ENCODE measurements at regions not wholly inside any gene's neighbourhood (a gene's known extent, or its start where the extent isn't known, plus 50 kb on each side); places are given as distances from the start of the nearest gene placed in this dataset.
A peak's percentile ranks its signal among the peaks of the same experiment; 100 is the strongest.

GRCh38 chrX:155774387-155774786 is 106.8 kb upstream of the VAMP7 start:
- H3K4me3 ChIP-seq = no peak overlapping the region
- no peak for ATAC-seq
- TF ChIP-seq EP300 (IDR thresholded peaks at IDR 0.05) = no peak
- no peak for TF ChIP-seq CTCF (IDR thresholded peaks at IDR 0.05)
- TF ChIP-seq POLR2AphosphoS5 (IDR thresholded peaks at IDR 0.05) = no peak
- TF ChIP-seq POLR2A (IDR thresholded peaks at IDR 0.05) = no peak
- H3K27me3 ChIP-seq = no peaks in the 10 kb centered on the region
- H3K36me3 ChIP-seq = no peaks in the 10 kb centered on the region
- H3K9me3 ChIP-seq = no peaks in the 10 kb centered on the region
- no peaks in the 10 kb centered on the region for H3K4me1 ChIP-seq
- no peak overlapping the region for H3K27ac ChIP-seq
- WGBS, 2 donors (ENCODE audit: low coverage in 1 of 2) = no CpG with 5 or more reads among the region's 8 CpGs

- 39 to 59% methylated on average over 20 to 23 of the region's 24 CpGs for WGBS, 2 donors (ENCODE audit: low coverage in 1 of 2)
- Histone ChIP-seq H3K27ac (peak overlapping the region in 1 of 4 donors; percentile 47), H3K4me3 (peak overlapping the region in 1 of 2 donors; percentile 43), H3K27me3 (no peaks in the 10 kb centered on the region), H3K36me3 (no peaks in the 10 kb centered on the region), H3K4me1 (peaks cover 0 to 7% (median 0%) of the 10 kb centered on the region in 3 donors), H3K9me3 (no peaks in the 10 kb centered on the region)
- TF ChIP-seq CTCF (IDR thresholded peaks at IDR 0.05) (no peak), POLR2AphosphoS5 (IDR thresholded peaks at IDR 0.05) (no peak), POLR2A (IDR thresholded peaks at IDR 0.05) (no peak), EP300 (IDR thresholded peaks at IDR 0.05) (no peak)
- ATAC-seq = no peak
These were observed 113.0 kb upstream of the VAMP7 start for GRCh38 chrX:155767876-155768769.

GRCh38 chrX:155767051-155767875 is 113.9 kb upstream of the VAMP7 start:
- Histone ChIP-seq H3K27ac (peak overlapping the region in 3 of 4 donors; percentile 13 to 73 (median 47)), H3K4me3 (peak overlapping the region; percentile 43 to 62)

GRCh38 chrX:155766321-155766720 is 114.8 kb upstream of the VAMP7 start:
- Histone ChIP-seq H3K36me3 (no peaks in the 10 kb centered on the region), H3K9me3 (no peaks in the 10 kb centered on the region), H3K27me3 (no peaks in the 10 kb centered on the region), H3K4me3 (no peak overlapping the region), H3K27ac (peak overlapping the region in 2 of 4 donors; percentile 47 to 73), H3K4me1 (peaks cover 0 to 7% (median 0%) of the 10 kb centered on the region in 3 donors)
- WGBS, 2 donors (ENCODE audit: low coverage in 1 of 2) = 29 to 33% methylated on average over 1 of the region's 1 CpG
- no peak for ATAC-seq
- TF ChIP-seq CTCF (IDR thresholded peaks at IDR 0.05) (no peak), EP300 (IDR thresholded peaks at IDR 0.05) (no peak), POLR2A (IDR thresholded peaks at IDR 0.05) (no peak), POLR2AphosphoS5 (IDR thresholded peaks at IDR 0.05) (no peak)

More at GRCh38 chrX:155767051-155767875, 113.9 kb upstream of the VAMP7 start:
- 25 to 31% methylated on average over 15 to 18 of the region's 19 CpGs for WGBS, 2 donors (ENCODE audit: low coverage in 1 of 2)
- Histone ChIP-seq H3K36me3 (no peaks in the 10 kb centered on the region), H3K4me1 (peaks cover 0 to 7% (median 0%) of the 10 kb centered on the region in 3 donors), H3K9me3 (no peaks in the 10 kb centered on the region), H3K27me3 (no peaks in the 10 kb centered on the region)
- TF ChIP-seq POLR2AphosphoS5 (IDR thresholded peaks at IDR 0.05) = no peak
- TF ChIP-seq CTCF (IDR thresholded peaks at IDR 0.05) = no peak
- no peak for TF ChIP-seq EP300 (IDR thresholded peaks at IDR 0.05)
- no peak for TF ChIP-seq POLR2A (IDR thresholded peaks at IDR 0.05)
- ATAC-seq = peak; percentile 87

Data from gastroesophageal sphincter (tissue), 4 donors.